NCI-H345 (cell line): ENCODE measurements at regions not wholly inside any gene's neighbourhood (a gene's known extent, or its start where the extent isn't known, plus 50 kb on each side); places are given as distances from the start of the nearest gene placed in this dataset.
A peak's percentile ranks its signal among the peaks of the same experiment; 100 is the strongest.

ENCODE experiments used
- DNase-seq: peaks from one replicate; lab custom pipeline; 2025; lab: John Stamatoyannopoulos, UW

DNA sequence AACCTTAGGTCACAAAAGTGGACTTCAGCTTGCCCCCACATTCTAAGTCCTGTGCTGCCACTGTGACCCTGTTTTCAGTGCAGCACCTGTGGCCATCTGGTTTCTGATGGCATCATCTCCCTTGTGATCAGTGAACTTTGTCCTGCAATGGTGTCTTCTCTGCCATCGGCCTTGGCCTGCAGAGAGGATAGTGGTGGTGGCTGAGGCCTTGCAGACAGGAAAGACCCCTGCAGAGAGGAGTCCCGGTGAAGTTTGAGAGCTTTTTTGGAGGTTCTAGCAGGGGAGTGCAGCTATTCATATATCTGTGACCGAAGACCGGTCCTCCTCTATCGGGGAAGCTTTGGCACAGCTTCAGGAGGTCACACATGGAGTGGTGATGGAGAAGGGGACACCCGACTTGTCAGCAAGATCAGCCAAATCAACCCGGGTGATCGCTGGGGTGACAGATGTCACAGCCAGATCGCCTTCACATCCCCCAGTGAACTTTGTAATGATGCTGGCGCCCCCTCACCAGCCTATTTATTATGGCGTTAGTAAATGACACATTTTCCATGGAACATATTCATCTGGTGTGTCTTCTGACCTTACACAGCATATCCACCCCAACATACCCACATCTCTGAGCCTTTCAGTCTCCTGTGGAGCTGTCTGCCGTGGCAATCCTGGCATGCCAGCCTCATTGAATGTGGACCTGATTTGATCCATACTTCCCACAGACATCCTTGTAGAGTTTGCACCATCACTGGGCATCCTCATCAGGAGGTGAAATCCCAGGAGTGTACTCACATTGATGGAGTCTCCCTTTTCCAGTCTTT is 136.1 kb downstream of the PAPOLA start:
- DNase-seq, result no peak

DNA sequence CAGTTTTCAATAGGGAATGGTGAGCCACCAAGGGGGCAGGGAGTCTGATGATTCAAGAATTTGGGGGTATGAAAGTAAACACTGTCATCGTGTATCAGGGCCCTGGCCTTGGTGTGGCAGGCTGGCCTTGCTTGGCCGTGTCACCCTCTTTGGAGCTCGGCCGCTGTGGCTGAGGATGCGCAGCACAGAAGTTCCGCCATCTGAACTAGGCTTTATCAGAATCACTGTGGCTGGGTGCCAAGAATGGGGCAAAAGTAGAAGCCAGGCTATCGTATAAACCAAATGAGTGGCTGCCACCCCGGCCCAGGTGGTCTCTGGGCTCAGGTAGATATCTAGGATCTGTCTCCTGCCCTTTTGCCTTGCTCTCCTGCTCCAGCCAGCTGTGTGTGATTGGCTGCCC is 137.4 kb downstream of the PAPOLA start:
- peak; percentile 43 for DNase-seq

GRCh38 chr14:96648506-96649326 is 146.5 kb downstream of the PAPOLA start:
- no peak for DNase-seq

DNA sequence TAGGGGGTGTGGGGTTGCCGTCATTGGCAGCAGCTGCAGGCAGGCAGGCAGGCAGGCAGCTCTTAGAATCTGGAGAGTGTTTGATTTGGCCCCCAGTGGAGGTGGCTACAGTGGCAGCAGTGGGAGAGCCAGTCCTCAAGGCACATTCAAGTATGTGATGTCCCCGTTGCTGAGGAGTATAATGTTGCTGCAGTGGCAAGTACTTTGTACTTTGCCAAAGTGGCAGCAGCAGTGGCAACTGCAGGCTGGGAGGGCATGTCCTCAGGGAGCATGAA is 147.1 kb downstream of the PAPOLA start:
- DNase-seq, result peak; percentile 24

DNA sequence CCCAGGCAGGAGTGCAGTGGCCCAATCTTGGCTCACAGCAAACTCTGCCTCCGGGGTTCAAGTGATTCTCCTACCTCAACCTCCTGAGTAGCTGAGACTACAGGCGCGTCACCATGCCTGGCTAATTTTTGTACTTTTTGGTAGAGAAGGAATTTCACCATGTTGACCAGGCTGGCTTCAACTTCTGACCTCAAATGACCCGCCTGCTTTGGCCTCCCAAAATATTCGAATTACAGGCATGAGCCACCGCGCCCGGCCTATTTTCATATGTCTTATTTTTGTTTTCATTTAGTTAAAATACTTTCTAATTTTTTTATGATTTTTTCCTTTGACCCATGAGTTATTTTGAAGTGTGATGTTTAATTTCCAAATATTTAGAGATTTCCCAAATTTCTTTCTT is 143.6 kb upstream of the VRK1 start:
- no peak for DNase-seq

DNA sequence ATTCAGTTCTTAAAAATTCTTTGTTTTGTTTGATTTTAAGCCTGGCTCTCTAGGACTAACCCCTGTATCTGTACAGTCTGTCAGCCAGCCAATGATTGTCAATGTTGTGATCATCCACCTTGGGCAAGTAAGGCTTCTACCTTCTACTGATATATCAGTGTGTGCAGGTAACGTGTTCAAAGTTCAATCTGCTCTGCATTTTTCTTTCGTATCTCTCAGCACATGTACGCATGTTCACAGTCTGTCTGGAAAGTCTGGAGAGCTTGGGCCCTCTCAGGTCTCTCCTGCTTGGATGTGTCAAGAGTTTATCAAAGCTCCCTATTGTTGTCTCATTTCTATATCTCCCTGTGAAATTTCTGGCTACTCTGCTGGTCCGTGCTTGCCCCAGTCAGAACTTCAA is 138.6 kb upstream of the VRK1 start:
- DNase-seq, result no peak

- no peak for DNase-seq
These were observed 137.1 kb upstream of the VRK1 start for GRCh38 chr14:96660123-96660522.

- DNase-seq, result no peak
These were observed 136.5 kb upstream of the VRK1 start for GRCh38 chr14:96660667-96661066.

DNA sequence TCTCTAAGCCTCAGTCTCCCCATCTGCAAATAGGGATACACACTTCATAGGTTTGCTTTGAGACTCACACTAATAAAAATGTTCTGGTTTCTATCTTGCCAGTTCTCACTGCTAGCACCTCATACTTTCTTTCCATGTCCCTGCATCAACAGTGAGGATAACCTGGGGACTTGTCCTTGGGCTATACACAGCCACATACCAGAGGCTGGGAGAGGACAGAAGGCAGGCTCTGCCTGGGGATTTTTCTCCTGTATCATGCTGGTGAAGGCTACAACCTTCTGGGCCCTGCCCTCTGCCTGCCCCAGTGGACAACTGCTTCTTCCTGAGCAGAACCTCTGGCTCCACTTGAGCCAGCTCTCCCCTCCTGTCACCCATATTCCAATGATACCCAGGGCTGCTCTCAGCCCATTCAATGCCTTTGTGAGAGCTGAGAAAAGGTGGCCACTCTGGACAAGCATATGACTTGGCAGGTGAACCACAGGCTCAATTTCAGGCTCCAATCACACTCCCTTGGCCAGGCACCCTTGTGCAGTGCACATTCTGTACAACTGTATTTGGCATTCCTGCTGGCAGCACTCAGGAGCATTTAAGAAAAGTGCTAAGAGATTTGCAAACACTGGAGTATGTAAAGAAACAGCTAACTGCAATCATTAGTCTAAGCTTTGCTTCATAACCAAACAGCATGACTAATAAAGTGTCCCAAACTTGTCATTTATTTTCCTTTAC is 135.8 kb upstream of the VRK1 start:
- no peak for DNase-seq

DNA sequence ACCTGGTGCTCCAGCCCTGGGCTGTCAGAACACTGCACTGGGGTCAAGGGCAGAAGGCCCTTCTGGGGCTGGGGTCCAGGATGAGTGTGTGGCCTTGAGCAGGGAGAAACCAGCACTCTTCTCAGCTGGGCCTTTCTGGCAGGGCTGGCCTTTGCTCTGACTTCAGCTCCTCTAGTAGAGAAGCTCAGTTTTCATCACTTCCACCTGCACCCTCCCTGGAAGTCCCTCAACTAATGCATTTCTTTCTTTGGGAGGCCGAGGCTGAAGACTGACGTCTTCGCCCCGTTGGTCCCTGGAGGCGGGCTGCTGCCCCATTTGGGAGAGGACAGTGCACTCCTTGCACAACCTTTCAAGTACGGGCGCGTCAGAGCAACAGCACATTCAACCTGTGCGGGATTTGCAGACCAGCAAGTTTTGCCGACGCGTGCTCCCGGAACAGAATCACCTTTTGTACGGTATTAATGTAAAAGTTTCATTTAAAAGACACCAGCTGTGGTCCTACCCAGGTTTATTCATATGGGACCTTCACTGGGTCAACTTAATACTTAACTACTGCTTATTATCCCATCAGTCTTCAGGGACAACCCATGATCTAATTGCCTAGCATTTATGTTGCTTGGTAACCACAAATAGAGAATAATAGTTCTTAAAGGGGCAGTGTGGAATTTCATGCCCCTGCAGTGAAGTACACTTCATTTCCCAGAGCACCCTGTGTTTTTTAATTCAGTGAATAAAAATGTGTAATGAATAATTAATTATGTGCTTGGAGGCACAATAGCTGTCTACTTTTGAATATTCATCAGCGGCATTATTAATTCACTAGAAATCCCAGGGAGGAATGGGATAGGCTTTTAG is 134.8 kb upstream of the VRK1 start:
- no peak for DNase-seq

- DNase-seq, result no peak
These were observed 134.1 kb upstream of the VRK1 start for GRCh38 chr14:96663076-96663475.

DNA sequence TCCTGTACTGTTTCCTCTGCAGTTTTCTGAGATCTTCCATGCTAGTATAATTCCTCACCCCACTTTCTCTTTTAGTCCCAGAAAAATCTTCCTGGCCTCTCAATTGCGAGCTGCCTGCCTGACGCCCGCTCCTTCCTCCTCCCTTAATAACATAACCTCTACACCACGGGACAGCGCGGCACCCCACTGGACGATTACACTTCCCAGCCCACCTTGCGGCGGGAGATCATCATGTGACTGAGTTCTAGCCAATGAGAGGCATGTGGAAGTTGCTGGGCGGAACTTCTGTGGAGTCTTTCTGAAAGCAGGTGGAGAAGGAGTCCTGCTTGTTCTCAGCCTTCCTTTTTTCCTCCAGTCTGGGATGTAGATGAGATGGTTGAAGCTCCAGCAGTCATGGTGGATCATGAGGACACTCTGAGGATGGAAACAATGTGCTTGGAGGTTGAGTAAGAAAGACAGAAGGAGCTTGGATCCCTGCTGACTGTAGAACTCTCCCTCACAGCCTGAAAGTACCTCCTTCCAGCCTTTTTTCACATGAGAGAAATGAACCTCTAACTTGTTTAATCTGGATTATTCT is 133.6 kb upstream of the VRK1 start:
- no peak for DNase-seq

GRCh38 chr14:96666088-96666487 is 131.1 kb upstream of the VRK1 start:
- DNase-seq, result no peak

- DNase-seq, result no peak
These were observed 126.8 kb upstream of the VRK1 start for GRCh38 chr14:96670391-96670790.

DNA sequence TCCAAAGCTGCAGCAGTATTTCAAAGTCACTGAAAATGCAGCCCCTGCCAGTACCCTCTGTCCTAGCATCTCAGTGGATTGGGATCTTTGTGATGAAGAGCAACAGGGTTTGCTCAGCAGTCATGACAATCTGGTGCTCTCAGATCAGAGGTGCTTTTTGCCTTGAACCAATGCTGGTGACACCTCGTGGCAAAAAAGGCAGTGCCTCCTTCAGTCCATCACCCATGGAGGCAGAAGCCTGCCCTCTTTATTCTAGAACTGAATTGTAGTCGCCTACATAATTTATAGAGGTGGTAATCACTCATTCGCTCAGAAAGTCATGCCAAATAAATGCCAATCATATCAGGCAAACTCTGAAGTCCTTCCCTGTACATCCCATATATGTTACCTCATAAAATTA is 126.0 kb upstream of the VRK1 start:
- no peak for DNase-seq

DNA sequence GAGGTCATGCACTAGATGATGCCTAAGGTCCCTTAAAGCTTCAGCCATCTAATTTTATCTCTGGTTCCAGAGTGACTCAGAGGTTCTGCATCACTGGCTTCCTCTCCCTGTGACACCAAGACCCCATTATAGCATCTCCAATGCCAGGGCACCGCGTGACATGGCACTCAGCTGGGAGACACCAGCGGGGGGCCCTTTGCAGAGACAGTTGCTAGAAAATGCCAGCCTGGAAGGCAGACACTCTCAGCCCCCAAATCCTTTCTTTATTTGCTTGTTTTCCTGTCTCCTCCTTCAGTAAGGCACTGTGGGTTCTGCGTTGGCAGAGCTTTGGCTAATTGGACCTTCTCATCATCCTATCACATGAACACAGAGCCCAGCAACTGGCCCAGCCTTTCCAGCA is 123.5 kb upstream of the VRK1 start:
- DNase-seq, result no peak

GRCh38 chr14:96674121-96674520 is 123.1 kb upstream of the VRK1 start:
- DNase-seq, result no peak

- no peak for DNase-seq
These were observed 121.0 kb upstream of the VRK1 start for GRCh38 chr14:96676166-96676565.

- no peak for DNase-seq
These were observed 115.4 kb upstream of the VRK1 start for GRCh38 chr14:96681829-96682228.

DNA sequence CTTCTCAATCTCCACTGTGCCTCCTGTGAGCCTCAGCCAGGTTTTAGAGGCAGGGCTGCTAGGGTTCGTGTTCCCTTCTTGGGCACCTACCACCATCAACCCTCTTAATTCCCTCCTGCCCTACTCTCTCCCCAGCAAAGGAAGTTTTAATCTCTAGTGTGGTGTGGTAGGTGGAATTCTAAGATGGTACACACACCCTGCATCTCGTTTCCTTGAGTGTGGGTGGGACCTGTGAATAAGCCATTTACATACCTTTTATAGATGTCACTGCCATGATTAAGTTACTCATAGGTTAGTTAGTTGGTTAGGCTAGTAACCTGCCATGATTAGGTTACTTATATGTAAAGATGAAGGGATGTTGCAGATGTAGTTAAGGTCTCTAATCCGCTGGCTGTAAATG is 114.8 kb upstream of the VRK1 start:
- DNase-seq, result no peak

DNA sequence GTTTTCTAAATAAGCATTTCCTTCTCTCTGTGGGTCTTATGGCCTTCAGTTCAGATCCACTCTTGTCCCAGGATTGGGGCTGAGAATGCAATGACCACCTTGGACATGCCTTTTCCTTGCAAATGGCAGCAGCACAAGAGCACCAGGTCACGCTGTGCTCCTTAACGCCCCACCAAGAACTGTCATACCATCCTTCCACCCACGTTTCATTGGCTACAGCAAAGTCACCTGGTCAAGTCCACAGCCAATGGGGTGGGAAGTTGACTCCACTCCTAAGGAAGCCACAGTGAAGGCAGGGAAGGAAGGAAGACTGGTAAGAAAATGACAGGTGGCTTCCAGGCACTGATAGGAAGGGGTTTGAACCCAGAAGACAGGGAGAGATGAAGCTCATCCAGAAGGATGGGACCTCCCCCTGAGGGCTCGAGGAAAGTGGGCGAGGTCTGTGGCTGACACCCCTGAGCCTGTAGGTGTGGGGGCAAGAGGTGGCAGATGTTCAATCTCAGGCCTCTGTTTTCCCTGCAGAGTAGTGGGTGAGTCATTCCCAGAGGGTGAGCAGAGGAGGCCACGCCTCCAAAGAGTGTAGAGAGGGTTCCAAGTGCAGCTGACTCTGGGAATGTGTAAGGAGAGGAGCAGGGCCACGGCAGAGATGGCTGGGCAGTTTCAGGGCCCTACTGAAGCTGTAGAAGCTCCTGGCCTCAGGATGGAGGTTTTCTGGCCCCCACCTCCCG is 113.5 kb upstream of the VRK1 start:
- DNase-seq, result no peak
